Panc1 (cell line): ENCODE measurements at regions not wholly inside any gene's neighbourhood (a gene's known extent, or its start where the extent isn't known, plus 50 kb on each side); places are given as distances from the start of the nearest gene placed in this dataset.

Experiments
- ATAC-seq: fragments of 200-7000 bp; cut with Tn5 transposase; 2 replicates; pipeline ENCODE4 v1.9.1; 2020; ENCODE audit warnings: mild to moderate bottlenecking, moderate library complexity
- BruUV-seq: library from RNA; stranded (reverse); fragments of 400-500 nt; replicated peaks from 2 replicates; lab custom pipeline; 2021; lab: Mats Ljungman, UMichigan
- CTCF ChIA-PET: fragments of 300-600 bp; sonication (Branson Sonifier 250); formaldehyde crosslinking; loops from one replicate; lab custom pipeline; 2022; ENCODE audit warnings: antibody characterized with exemption; lab: Charles Lee
- POLR2A ChIA-PET: fragments of 300-600 bp; sonication (Branson Sonifier 250); formaldehyde crosslinking; loops from one replicate; lab custom pipeline; 2022; ENCODE audit warnings: antibody characterized with exemption; lab: Charles Lee
- DNase-seq: peaks from one replicate; pipeline ENCODE4 v3.0.0-alpha.2; 2010; ENCODE audit warnings: low read depth, low spot score
- H3K27ac ChIP-seq: 2 replicates; pipeline ENCODE4 v1.5.1; 2011; ENCODE audit warnings: mild to moderate bottlenecking, low read length, inconsistent platforms
- H3K27me3 ChIP-seq: fragments of 200-500 bp; sonication (Bioruptor generic); 2 replicates; pipeline ENCODE4 v1.6.0; 2014; ENCODE audit warnings: low read length, inconsistent platforms; ENCODE audit not compliant: control insufficient read depth, insufficient read depth
- H3K36me3 ChIP-seq: fragments of 200-500 bp; sonication (Bioruptor generic); 2 replicates; pipeline ENCODE4 v1.5.1; 2014; ENCODE audit warnings: inconsistent platforms, mild to moderate bottlenecking, low read length, moderate library complexity; ENCODE audit not compliant: control insufficient read depth, insufficient read depth
- H3K4me1 ChIP-seq: 2 replicates; pipeline ENCODE4 v1.5.1; 2011; ENCODE audit warnings: inconsistent platforms, mild to moderate bottlenecking, low read length, moderate library complexity; ENCODE audit not compliant: control insufficient read depth, insufficient read depth
- H3K4me3 ChIP-seq, 2 experiments: 2 replicates each; pipeline ENCODE4 v1.5.1; 2011 to 2012; ENCODE audit warnings: low read depth in 2 of 2, low read length in 2 of 2, mild to moderate bottlenecking in 2 of 2, inconsistent platforms in 1 of 2, moderate library complexity in 1 of 2
- H3K9me3 ChIP-seq: fragments of 200-500 bp; sonication (Bioruptor generic); 2 replicates; pipeline ENCODE4 v1.5.1; 2014; ENCODE audit warnings: low read depth, mild to moderate bottlenecking, inconsistent platforms, low read length, moderate library complexity; ENCODE audit not compliant: control insufficient read depth, insufficient read depth
- CTCF ChIP-seq: fragments of 450-650 bp; IDR thresholded peaks from 2 replicates; pipeline ENCODE4 v1.5.1; 2017; ENCODE audit warnings: mild to moderate bottlenecking
- POLR2AphosphoS5 ChIP-seq: IDR thresholded peaks from 2 replicates; pipeline ENCODE4 v1.6.1; 2012; ENCODE audit warnings: mild to moderate bottlenecking, low read depth, low read length, moderate library complexity
- SIN3A ChIP-seq: IDR thresholded peaks from 2 replicates; pipeline ENCODE4 v1.6.1; 2012; ENCODE audit warnings: low read depth, mild to moderate bottlenecking, low read length, moderate library complexity, borderline replicate concordance; ENCODE audit not compliant: insufficient read depth
- TCF7L2 ChIP-seq: IDR thresholded peaks from 2 replicates; pipeline ENCODE4 v1.6.1; 2011; ENCODE audit warnings: mild to moderate bottlenecking, low read depth, low read length, inconsistent platforms
- in situ Hi-C: cut with HindIII; loops from 2 replicates; pipeline ENCODE4 v1.10.0; 2016; ENCODE audit warnings: low sequenced_read_pairs, low pct_unique_long_range_greater_than_20kb
- intact Hi-C: fragments of 100-400 bp; cut with micrococcal nuclease; formaldehyde crosslinking; loops from one replicate; pipeline ENCODE4 v1.10.0; 2022; ENCODE audit not compliant: unreplicated experiment
- TF ChIP-seq, protein P1 (sequence below), 2 experiments: IDR thresholded peaks; 2 replicates each; pipeline ENCODE4 v1.6.1; 2011 to 2012; ENCODE audit warnings: low read depth in 2 of 2, control low read depth in 1 of 2, low read length in 1 of 2, mild to moderate bottlenecking in 1 of 2, moderate library complexity in 1 of 2; ENCODE audit not compliant: insufficient read depth in 1 of 2

DNA sequence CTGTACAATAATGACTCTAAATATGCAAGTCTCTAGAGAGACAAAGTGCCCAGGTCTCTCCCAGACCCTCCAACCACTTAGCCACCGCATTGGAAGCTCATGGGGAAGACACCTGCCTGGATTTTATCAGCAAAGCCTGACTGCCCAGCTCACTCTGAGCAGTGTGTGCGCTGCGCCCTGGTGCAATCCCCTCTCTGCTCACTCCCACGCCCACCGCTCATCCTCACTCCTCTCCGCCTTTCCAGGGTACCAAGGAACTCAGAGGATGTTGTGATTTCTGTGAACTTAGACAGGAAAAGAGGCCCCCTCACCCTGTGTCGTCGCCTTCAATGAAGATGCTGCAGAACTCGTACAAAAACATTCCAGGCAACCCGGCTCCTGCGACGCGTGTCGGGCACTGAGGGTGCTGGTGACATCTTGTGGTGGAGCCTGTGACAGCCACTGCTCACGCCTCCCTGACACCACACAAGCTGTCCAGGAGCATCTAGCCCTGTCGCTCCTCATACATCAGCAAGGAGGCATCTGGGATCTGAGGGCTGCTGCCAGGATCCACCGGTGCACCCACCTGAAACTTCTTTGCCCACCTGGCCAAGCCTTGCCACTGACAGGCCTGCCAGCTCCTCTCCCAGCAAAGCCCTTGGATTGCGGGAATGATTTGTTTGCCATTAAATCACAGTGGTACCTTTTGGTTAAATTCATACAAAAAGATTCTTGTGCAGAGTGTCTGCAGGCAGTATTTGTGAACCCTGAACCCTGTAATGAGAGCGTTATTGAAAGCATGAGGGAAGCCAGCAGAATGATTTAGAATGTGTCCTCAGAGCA, 220.4 kb downstream of the ZNF516 start:
- Histone ChIP-seq H3K27ac (no peak overlapping the region), H3K36me3 (no peaks in the 10 kb centered on the region), H3K27me3 (peaks cover 25% of the 10 kb centered on the region), H3K9me3 (no peaks in the 10 kb centered on the region), H3K4me1 (no peaks in the 10 kb centered on the region), H3K4me3 (no peak overlapping the region)
- no TSS peak for BruUV-seq
- CTCF ChIA-PET, result no interaction called here
- POLR2A ChIA-PET, result no interaction called here
- DNase-seq, result no peak
- in situ Hi-C loops (no loop called here), intact Hi-C loops (no loop called here)
- TF ChIP-seq POLR2AphosphoS5, result no peak
- TF ChIP-seq SIN3A, result no peak
- TF ChIP-seq CTCF, result peak; percentile 90
- ATAC-seq, result peak; percentile 94

- intact Hi-C loops (no loop called here), in situ Hi-C loops (no loop called here)
- Histone ChIP-seq H3K4me3 (no peak overlapping the region), H3K4me1 (no peaks in the 10 kb centered on the region), H3K9me3 (no peaks in the 10 kb centered on the region), H3K36me3 (no peaks in the 10 kb centered on the region), H3K27ac (no peak overlapping the region), H3K27me3 (peaks cover 25% of the 10 kb centered on the region)
- ChIA-PET POLR2A (no interaction called here), CTCF (no interaction called here)
- no TSS peak for BruUV-seq
- DNase-seq (no peak), ATAC-seq (no peak)
- TF ChIP-seq SIN3A, result no peak
- no peak for TF ChIP-seq POLR2AphosphoS5
- no peak for TF ChIP-seq CTCF
- TF ChIP-seq, protein P1, sequence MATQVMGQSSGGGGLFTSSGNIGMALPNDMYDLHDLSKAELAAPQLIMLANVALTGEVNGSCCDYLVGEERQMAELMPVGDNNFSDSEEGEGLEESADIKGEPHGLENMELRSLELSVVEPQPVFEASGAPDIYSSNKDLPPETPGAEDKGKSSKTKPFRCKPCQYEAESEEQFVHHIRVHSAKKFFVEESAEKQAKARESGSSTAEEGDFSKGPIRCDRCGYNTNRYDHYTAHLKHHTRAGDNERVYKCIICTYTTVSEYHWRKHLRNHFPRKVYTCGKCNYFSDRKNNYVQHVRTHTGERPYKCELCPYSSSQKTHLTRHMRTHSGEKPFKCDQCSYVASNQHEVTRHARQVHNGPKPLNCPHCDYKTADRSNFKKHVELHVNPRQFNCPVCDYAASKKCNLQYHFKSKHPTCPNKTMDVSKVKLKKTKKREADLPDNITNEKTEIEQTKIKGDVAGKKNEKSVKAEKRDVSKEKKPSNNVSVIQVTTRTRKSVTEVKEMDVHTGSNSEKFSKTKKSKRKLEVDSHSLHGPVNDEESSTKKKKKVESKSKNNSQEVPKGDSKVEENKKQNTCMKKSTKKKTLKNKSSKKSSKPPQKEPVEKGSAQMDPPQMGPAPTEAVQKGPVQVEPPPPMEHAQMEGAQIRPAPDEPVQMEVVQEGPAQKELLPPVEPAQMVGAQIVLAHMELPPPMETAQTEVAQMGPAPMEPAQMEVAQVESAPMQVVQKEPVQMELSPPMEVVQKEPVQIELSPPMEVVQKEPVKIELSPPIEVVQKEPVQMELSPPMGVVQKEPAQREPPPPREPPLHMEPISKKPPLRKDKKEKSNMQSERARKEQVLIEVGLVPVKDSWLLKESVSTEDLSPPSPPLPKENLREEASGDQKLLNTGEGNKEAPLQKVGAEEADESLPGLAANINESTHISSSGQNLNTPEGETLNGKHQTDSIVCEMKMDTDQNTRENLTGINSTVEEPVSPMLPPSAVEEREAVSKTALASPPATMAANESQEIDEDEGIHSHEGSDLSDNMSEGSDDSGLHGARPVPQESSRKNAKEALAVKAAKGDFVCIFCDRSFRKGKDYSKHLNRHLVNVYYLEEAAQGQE (IDR thresholded peaks at IDR 0.05; ENCODE audit: insufficient read depth in 1 of 2, low read depth in 2 of 2, low read length in 1 of 2), result no peak
- TF ChIP-seq TCF7L2, result no peak
Measured at GRCh38 chr18:76273956-76274355, 221.1 kb downstream of the ZNF516 start.
